GM23338 (cell line): ENCODE measurements at regions not wholly inside any gene's neighbourhood (a gene's known extent, or its start where the extent isn't known, plus 50 kb on each side); places are given as distances from the start of the nearest gene placed in this dataset.

Experiments
- CREB1 ChIP-seq: fragments of 250-450 bp; sonication (Bioruptor Pico); IDR thresholded peaks from 2 replicates; pipeline ENCODE4 v1.5.0; 2020; ENCODE audit warnings: low read depth, mild to moderate bottlenecking, moderate library complexity
- EZH2 ChIP-seq: fragments of 200-600 bp; sonication (generic); IDR thresholded peaks from one replicate; pipeline ENCODE4 v1.8.0; 2017; ENCODE audit warnings: antibody characterized with exemption, mild to moderate bottlenecking, low read depth; ENCODE audit not compliant: unreplicated experiment
- EZH2phosphoT487 ChIP-seq: fragments of 200-600 bp; sonication (generic); IDR thresholded peaks from one replicate; pipeline ENCODE4 v1.8.1; 2018; ENCODE audit warnings: antibody characterized with exemption; ENCODE audit not compliant: unreplicated experiment
- JUNB ChIP-seq: IDR thresholded peaks from one replicate; pipeline ENCODE4 v1.6.1; 2016; ENCODE audit warnings: antibody characterized with exemption; ENCODE audit not compliant: unreplicated experiment
- NANOG ChIP-seq: IDR thresholded peaks from 2 replicates; pipeline ENCODE4 v1.6.1; 2016; ENCODE audit warnings: antibody characterized with exemption, borderline replicate concordance
- POLR2AphosphoS5 ChIP-seq: IDR thresholded peaks from 2 replicates; pipeline ENCODE4 v1.6.1; 2016; ENCODE audit warnings: antibody characterized with exemption, low read depth
- STAT1 ChIP-seq: IDR thresholded peaks from one replicate; pipeline ENCODE4 v1.6.1; 2016; ENCODE audit warnings: antibody characterized with exemption; ENCODE audit not compliant: unreplicated experiment
- ZNF114 ChIP-seq: fragments of 250-450 bp; sonication (Bioruptor Pico); IDR thresholded peaks from 2 replicates; pipeline ENCODE4 v1.5.0; 2020; ENCODE audit warnings: mild to moderate bottlenecking, moderate library complexity
- ZNF331 ChIP-seq: fragments of 250-450 bp; sonication (Bioruptor Pico); IDR thresholded peaks from 2 replicates; pipeline ENCODE4 v1.5.0; 2020; ENCODE audit warnings: low read depth, mild to moderate bottlenecking, moderate library complexity
- TF ChIP-seq, protein P1 (sequence below), 2 experiments: fragments of 200-600 bp in 1 of 2; sonication (generic) in 1 of 2; conservative IDR thresholded peaks; 2 replicates each; pipeline versions ENCODE4 v1.5.1 to v1.6.1; 2016 to 2017; ENCODE audit warnings: antibody characterized with exemption in 2 of 2, low read depth in 2 of 2, mild to moderate bottlenecking in 2 of 2, moderate library complexity in 1 of 2
- TF ChIP-seq, protein P2 (sequence below): IDR thresholded peaks from one replicate; pipeline ENCODE4 v1.6.1; 2018; ENCODE audit warnings: antibody characterized with exemption; ENCODE audit not compliant: unreplicated experiment
- TF ChIP-seq, protein P3 (sequence below): fragments of 250-450 bp; sonication (Bioruptor Pico); IDR thresholded peaks from 2 replicates; pipeline ENCODE4 v1.5.0; 2020; ENCODE audit warnings: mild to moderate bottlenecking, moderate library complexity
- TF ChIP-seq, protein P4 (sequence below): IDR thresholded peaks from 2 replicates; pipeline ENCODE4 v1.6.1; 2016; ENCODE audit warnings: antibody characterized with exemption

DNA sequence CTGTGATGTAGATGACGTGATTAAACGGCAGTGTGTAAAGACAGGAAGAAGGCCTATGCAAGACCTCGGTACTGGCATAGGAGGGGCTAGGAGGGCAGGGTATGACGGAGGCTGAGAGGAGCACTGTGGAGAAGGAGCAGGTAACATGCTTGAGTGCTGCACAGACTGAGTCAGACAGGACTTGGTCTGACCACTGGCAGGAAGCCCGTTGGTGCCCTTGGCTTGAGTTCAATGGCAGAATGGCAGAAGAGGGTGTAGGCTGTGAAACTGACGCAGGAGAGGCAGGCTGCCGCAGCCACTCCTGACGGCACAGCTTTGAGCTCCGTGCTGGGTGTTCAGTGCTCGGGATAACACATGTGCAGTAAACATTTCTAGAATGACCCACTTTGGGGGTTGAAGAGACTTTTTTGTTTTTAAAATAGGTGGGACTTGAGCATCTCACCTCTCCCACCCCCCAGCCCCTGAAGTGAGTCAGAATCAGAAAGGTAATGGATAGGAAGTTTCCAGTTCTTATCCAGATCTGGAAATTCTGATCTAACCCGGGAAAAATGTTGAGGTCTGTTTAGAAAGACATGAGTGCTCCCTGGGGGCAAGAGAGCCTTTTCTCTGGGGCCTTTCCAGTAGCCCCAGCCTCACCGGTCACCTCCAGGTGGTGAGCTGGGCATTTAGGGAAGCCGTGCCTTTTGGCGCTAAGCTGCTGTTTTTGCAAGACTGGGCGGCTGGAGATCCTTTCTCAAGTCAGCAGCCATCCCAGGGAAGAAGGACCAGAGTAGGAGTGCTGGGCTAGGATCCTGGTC, 126.4 kb downstream of the RPLP1 start:
- TF ChIP-seq POLR2AphosphoS5 (no peak), EZH2 (no peak), CREB1 (CRISPR knock-in tag) (no peak), EZH2phosphoT487 (no peak), JUNB (no peak), ZNF331 (CRISPR knock-in tag) (no peak), STAT1 (no peak), ZNF114 (CRISPR knock-in tag) (no peak), NANOG (no peak)
- TF ChIP-seq, protein P1, sequence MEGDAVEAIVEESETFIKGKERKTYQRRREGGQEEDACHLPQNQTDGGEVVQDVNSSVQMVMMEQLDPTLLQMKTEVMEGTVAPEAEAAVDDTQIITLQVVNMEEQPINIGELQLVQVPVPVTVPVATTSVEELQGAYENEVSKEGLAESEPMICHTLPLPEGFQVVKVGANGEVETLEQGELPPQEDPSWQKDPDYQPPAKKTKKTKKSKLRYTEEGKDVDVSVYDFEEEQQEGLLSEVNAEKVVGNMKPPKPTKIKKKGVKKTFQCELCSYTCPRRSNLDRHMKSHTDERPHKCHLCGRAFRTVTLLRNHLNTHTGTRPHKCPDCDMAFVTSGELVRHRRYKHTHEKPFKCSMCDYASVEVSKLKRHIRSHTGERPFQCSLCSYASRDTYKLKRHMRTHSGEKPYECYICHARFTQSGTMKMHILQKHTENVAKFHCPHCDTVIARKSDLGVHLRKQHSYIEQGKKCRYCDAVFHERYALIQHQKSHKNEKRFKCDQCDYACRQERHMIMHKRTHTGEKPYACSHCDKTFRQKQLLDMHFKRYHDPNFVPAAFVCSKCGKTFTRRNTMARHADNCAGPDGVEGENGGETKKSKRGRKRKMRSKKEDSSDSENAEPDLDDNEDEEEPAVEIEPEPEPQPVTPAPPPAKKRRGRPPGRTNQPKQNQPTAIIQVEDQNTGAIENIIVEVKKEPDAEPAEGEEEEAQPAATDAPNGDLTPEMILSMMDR (conservative IDR thresholded peaks at IDR 0.05; ENCODE audit: low read depth in 2 of 2): no peak
- TF ChIP-seq, protein P2, sequence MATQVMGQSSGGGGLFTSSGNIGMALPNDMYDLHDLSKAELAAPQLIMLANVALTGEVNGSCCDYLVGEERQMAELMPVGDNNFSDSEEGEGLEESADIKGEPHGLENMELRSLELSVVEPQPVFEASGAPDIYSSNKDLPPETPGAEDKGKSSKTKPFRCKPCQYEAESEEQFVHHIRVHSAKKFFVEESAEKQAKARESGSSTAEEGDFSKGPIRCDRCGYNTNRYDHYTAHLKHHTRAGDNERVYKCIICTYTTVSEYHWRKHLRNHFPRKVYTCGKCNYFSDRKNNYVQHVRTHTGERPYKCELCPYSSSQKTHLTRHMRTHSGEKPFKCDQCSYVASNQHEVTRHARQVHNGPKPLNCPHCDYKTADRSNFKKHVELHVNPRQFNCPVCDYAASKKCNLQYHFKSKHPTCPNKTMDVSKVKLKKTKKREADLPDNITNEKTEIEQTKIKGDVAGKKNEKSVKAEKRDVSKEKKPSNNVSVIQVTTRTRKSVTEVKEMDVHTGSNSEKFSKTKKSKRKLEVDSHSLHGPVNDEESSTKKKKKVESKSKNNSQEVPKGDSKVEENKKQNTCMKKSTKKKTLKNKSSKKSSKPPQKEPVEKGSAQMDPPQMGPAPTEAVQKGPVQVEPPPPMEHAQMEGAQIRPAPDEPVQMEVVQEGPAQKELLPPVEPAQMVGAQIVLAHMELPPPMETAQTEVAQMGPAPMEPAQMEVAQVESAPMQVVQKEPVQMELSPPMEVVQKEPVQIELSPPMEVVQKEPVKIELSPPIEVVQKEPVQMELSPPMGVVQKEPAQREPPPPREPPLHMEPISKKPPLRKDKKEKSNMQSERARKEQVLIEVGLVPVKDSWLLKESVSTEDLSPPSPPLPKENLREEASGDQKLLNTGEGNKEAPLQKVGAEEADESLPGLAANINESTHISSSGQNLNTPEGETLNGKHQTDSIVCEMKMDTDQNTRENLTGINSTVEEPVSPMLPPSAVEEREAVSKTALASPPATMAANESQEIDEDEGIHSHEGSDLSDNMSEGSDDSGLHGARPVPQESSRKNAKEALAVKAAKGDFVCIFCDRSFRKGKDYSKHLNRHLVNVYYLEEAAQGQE: no peak
- TF ChIP-seq, protein P3, sequence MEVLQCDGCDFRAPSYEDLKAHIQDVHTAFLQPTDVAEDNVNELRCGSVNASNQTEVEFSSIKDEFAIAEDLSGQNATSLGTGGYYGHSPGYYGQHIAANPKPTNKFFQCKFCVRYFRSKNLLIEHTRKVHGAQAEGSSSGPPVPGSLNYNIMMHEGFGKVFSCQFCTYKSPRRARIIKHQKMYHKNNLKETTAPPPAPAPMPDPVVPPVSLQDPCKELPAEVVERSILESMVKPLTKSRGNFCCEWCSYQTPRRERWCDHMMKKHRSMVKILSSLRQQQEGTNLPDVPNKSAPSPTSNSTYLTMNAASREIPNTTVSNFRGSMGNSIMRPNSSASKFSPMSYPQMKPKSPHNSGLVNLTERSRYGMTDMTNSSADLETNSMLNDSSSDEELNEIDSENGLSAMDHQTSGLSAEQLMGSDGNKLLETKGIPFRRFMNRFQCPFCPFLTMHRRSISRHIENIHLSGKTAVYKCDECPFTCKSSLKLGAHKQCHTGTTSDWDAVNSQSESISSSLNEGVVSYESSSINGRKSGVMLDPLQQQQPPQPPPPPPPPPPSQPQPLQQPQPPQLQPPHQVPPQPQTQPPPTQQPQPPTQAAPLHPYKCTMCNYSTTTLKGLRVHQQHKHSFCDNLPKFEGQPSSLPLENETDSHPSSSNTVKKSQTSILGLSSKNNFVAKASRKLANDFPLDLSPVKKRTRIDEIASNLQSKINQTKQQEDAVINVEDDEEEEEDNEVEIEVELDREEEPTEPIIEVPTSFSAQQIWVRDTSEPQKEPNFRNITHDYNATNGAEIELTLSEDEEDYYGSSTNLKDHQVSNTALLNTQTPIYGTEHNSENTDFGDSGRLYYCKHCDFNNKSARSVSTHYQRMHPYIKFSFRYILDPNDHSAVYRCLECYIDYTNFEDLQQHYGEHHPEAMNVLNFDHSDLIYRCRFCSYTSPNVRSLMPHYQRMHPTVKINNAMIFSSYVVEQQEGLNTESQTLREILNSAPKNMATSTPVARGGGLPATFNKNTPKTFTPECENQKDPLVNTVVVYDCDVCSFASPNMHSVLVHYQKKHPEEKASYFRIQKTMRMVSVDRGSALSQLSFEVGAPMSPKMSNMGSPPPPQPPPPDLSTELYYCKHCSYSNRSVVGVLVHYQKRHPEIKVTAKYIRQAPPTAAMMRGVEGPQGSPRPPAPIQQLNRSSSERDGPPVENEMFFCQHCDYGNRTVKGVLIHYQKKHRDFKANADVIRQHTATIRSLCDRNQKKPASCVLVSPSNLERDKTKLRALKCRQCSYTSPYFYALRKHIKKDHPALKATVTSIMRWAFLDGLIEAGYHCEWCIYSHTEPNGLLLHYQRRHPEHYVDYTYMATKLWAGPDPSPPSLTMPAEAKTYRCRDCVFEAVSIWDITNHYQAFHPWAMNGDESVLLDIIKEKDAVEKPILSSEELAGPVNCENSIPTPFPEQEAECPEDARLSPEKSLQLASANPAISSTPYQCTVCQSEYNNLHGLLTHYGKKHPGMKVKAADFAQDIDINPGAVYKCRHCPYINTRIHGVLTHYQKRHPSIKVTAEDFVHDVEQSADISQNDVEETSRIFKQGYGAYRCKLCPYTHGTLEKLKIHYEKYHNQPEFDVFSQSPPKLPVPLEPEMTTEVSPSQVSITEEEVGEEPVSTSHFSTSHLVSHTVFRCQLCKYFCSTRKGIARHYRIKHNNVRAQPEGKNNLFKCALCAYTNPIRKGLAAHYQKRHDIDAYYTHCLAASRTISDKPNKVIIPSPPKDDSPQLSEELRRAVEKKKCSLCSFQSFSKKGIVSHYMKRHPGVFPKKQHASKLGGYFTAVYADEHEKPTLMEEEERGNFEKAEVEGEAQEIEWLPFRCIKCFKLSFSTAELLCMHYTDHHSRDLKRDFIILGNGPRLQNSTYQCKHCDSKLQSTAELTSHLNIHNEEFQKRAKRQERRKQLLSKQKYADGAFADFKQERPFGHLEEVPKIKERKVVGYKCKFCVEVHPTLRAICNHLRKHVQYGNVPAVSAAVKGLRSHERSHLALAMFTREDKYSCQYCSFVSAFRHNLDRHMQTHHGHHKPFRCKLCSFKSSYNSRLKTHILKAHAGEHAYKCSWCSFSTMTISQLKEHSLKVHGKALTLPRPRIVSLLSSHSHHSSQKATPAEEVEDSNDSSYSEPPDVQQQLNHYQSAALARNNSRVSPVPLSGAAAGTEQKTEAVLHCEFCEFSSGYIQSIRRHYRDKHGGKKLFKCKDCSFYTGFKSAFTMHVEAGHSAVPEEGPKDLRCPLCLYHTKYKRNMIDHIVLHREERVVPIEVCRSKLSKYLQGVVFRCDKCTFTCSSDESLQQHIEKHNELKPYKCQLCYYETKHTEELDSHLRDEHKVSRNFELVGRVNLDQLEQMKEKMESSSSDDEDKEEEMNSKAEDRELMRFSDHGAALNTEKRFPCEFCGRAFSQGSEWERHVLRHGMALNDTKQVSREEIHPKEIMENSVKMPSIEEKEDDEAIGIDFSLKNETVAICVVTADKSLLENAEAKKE (CRISPR knock-in tag): no peak
- TF ChIP-seq, protein P4, sequence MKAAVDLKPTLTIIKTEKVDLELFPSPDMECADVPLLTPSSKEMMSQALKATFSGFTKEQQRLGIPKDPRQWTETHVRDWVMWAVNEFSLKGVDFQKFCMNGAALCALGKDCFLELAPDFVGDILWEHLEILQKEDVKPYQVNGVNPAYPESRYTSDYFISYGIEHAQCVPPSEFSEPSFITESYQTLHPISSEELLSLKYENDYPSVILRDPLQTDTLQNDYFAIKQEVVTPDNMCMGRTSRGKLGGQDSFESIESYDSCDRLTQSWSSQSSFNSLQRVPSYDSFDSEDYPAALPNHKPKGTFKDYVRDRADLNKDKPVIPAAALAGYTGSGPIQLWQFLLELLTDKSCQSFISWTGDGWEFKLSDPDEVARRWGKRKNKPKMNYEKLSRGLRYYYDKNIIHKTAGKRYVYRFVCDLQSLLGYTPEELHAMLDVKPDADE: no peak
